ENCODE measurements at regions not wholly inside any gene's neighbourhood (a gene's known extent, or its start where the extent isn't known, plus 50 kb on each side); places are given as distances from the start of the nearest gene placed in this dataset.
"Not testable (repeated sequence)": the region's sequence is repeated elsewhere in the genome, so short reads cannot be mapped to it uniquely, and the experiment has no call there.

GRCh38 chrX:63050225-63050624 lies 300.9 kb downstream of the SPIN4 start:
- no peak for TF ChIP-seq CTCF (IDR thresholded peaks at IDR 0.05)
- Mint-ChIP-seq H3K27me3 (ENCODE audit: low read depth, poor library complexity) (no peaks in the 10 kb centered on the region), H3K36me3 (ENCODE audit: low read depth) (no peaks in the 10 kb centered on the region), H3K27ac (no peak overlapping the region), H3K9me3 (peaks cover 82% of the 10 kb centered on the region), H3K4me3 (no peak overlapping the region), H3K4me1 (no peaks in the 10 kb centered on the region)
- DNase-seq = no peak

GRCh38 chrX:63032811-63033210 lies 318.3 kb downstream of the SPIN4 start:
- TF ChIP-seq CTCF (IDR thresholded peaks at IDR 0.05) = no peak
- peaks cover 82% of the 10 kb centered on the region for H3K9me3 Mint-ChIP-seq
- no peaks in the 10 kb centered on the region for H3K27me3 Mint-ChIP-seq (ENCODE audit: low read depth, poor library complexity)
- H3K36me3 Mint-ChIP-seq (ENCODE audit: low read depth) = no peaks in the 10 kb centered on the region
- H3K27ac Mint-ChIP-seq = no peak overlapping the region
- DNase-seq = no peak
- H3K4me3 Mint-ChIP-seq = no peak overlapping the region
- no peaks in the 10 kb centered on the region for H3K4me1 Mint-ChIP-seq

- H3K36me3 Mint-ChIP-seq (ENCODE audit: low read depth) = no peaks in the 10 kb centered on the region
- no peak for DNase-seq
- H3K27ac Mint-ChIP-seq = no peak overlapping the region
- H3K9me3 Mint-ChIP-seq = peaks cover 82% of the 10 kb centered on the region
- no peaks in the 10 kb centered on the region for H3K4me1 Mint-ChIP-seq
- no peak for TF ChIP-seq CTCF (IDR thresholded peaks at IDR 0.05)
- H3K4me3 Mint-ChIP-seq = no peak overlapping the region
- no peaks in the 10 kb centered on the region for H3K27me3 Mint-ChIP-seq (ENCODE audit: low read depth, poor library complexity)
Observed at GRCh38 chrX:63013549-63013948, 337.6 kb downstream of the SPIN4 start.

GRCh38 chrX:63012574-63012973 lies 338.6 kb downstream of the SPIN4 start:
- no peak for DNase-seq
- H3K4me1 Mint-ChIP-seq = no peaks in the 10 kb centered on the region
- H3K36me3 Mint-ChIP-seq (ENCODE audit: low read depth) = no peaks in the 10 kb centered on the region
- no peaks in the 10 kb centered on the region for H3K27me3 Mint-ChIP-seq (ENCODE audit: low read depth, poor library complexity)
- peaks cover 86% of the 10 kb centered on the region for H3K9me3 Mint-ChIP-seq
- H3K4me3 Mint-ChIP-seq = no peak overlapping the region
- H3K27ac Mint-ChIP-seq = no peak overlapping the region
- TF ChIP-seq CTCF (IDR thresholded peaks at IDR 0.05) = no peak

GRCh38 chrX:63000196-63000595 lies 350.9 kb downstream of the SPIN4 start:
- not testable (repeated sequence) for H3K36me3 Mint-ChIP-seq (ENCODE audit: low read depth); H3K27ac Mint-ChIP-seq; H3K4me3 Mint-ChIP-seq; H3K4me1 Mint-ChIP-seq; DNase-seq; H3K27me3 Mint-ChIP-seq (ENCODE audit: low read depth, poor library complexity)
- peaks cover 68% of the 10 kb centered on the region for H3K9me3 Mint-ChIP-seq

All from nephron progenitor cell (in vitro differentiated cells).